ENCODE measurements at regions not wholly inside any gene's neighbourhood (a gene's known extent, or its start where the extent isn't known, plus 50 kb on each side); places are given as distances from the start of the nearest gene placed in this dataset.

DNA sequence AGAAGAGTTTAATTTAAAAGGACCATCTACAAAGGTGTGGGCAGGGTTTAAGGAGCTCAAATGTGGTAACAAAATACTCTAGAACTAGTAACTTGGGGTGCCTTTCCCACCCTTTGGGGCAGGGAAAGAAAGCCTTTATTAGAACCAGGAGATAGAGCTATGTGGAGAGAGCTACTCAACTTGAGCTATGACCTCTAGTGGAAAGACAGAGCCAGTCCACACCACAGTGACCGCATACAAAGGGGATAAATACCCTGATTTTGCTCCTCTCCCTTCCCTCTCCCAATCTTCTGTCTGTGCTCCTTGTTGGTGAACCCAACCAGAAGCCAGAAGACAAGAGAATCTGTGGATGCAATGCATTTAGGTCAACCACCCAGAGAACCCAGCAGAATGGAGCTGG is 54.4 kb upstream of the JAK1 start:
- Histone ChIP-seq H3K9me3 (ENCODE audit: insufficient read depth, low read depth) (no peaks in the 10 kb centered on the region), H2AFZ (no peak overlapping the region), H3K36me3 (ENCODE audit: low read depth) (no peaks in the 10 kb centered on the region), H3F3A (ENCODE audit: insufficient read depth, low read depth) (no peaks in the 10 kb centered on the region), H3K79me2 (ENCODE audit: low read depth) (no peaks in the 10 kb centered on the region), H3K9me2 (ENCODE audit: insufficient read depth) (no peaks in the 10 kb centered on the region), H4K20me1 (ENCODE audit: insufficient read depth) (no peaks in the 10 kb centered on the region), H3K4me2 (no peak overlapping the region), H3K4me3 (no peak overlapping the region), H3K4me1 (replicated peaks; ENCODE audit: insufficient read depth) (no peaks in the 10 kb centered on the region), H3K27ac (no peak overlapping the region), H3K27me3 (ENCODE audit: insufficient read depth, low read depth) (no peaks in the 10 kb centered on the region)
- no TSS peak for BruUV-seq (replicated peaks)
- ChIA-PET POLR2A (ENCODE audit: unreplicated experiment) (no interaction called here), CTCF (interaction anchor here (1.0 kb wide), 2 partner anchors 105 to 160 kb away, joined by 3 to 4 read pairs; no protein-coding TSS in a partner anchor)
- no peak for DNase-seq
- intact Hi-C loops (cut with micrococcal nuclease; ENCODE audit: unreplicated experiment): no loop called here
- TF ChIP-seq, protein P1, sequence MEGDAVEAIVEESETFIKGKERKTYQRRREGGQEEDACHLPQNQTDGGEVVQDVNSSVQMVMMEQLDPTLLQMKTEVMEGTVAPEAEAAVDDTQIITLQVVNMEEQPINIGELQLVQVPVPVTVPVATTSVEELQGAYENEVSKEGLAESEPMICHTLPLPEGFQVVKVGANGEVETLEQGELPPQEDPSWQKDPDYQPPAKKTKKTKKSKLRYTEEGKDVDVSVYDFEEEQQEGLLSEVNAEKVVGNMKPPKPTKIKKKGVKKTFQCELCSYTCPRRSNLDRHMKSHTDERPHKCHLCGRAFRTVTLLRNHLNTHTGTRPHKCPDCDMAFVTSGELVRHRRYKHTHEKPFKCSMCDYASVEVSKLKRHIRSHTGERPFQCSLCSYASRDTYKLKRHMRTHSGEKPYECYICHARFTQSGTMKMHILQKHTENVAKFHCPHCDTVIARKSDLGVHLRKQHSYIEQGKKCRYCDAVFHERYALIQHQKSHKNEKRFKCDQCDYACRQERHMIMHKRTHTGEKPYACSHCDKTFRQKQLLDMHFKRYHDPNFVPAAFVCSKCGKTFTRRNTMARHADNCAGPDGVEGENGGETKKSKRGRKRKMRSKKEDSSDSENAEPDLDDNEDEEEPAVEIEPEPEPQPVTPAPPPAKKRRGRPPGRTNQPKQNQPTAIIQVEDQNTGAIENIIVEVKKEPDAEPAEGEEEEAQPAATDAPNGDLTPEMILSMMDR (conservative IDR thresholded peaks at IDR 0.05): peak; percentile 43; the same call in 1 of the 2 replicates
- no peak for TF ChIP-seq EZH2 (IDR thresholded peaks at IDR 0.05; ENCODE audit: low read depth)

DNA sequence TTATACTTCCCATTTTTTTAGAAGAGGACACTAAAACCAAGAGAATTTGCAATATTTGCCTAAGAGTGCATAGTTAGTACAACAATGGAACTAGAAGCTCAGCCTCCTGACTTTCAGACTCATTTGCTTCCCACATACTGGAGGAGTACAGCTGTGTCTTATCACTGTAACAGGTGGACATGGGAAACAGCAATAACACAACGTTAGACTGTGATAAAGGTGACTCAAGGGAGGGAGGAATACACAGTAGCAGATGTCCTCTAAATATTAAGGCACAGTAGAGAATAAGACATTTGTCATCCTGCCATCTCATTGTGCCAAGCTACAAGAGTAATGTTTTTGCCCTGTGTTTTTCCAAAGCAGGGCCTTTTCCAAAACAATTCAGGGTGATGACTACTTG is 55.4 kb upstream of the JAK1 start:
- Histone ChIP-seq H3K27ac (no peak overlapping the region), H3K4me3 (no peak overlapping the region), H3K36me3 (ENCODE audit: low read depth) (no peaks in the 10 kb centered on the region), H2AFZ (no peak overlapping the region), H3K4me1 (replicated peaks; ENCODE audit: insufficient read depth) (no peaks in the 10 kb centered on the region), H3K4me2 (no peak overlapping the region), H3F3A (ENCODE audit: insufficient read depth, low read depth) (no peaks in the 10 kb centered on the region), H3K79me2 (ENCODE audit: low read depth) (no peaks in the 10 kb centered on the region), H3K27me3 (ENCODE audit: insufficient read depth, low read depth) (no peaks in the 10 kb centered on the region), H3K9me2 (ENCODE audit: insufficient read depth) (no peaks in the 10 kb centered on the region), H3K9me3 (ENCODE audit: insufficient read depth, low read depth) (no peaks in the 10 kb centered on the region), H4K20me1 (ENCODE audit: insufficient read depth) (no peaks in the 10 kb centered on the region)
- CTCF ChIA-PET: no interaction called here
- no peak for DNase-seq
- intact Hi-C loops (cut with micrococcal nuclease; ENCODE audit: unreplicated experiment): no loop called here
- TF ChIP-seq EZH2 (IDR thresholded peaks at IDR 0.05; ENCODE audit: low read depth): no peak
- TF ChIP-seq, protein P1 (conservative IDR thresholded peaks at IDR 0.05): no peak
- BruUV-seq (replicated peaks): no TSS peak
- POLR2A ChIA-PET (ENCODE audit: unreplicated experiment): no interaction called here

DNA sequence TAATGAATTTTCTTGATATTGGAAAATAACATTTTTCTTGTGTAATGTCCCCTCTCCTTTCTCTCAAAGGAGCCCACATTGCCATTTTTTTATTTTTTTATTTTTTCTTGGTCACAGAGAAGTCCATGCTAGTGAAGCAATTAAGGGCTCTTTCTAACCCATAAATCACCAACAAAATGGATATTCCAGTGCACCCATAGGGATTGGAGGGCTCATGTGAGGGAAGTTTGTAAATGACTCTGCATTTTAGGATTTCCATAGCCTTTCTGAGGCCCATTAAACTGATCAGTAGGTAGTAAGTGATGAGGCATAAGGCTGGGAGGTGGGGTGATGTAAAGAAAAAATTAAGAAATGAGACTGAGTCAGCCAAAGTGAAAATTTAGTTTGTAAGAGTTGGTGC is 55.9 kb upstream of the JAK1 start:
- Histone ChIP-seq H3K27me3 (ENCODE audit: insufficient read depth, low read depth) (no peaks in the 10 kb centered on the region), H3K27ac (no peak overlapping the region), H3K36me3 (ENCODE audit: low read depth) (no peaks in the 10 kb centered on the region), H3K4me2 (no peak overlapping the region), H3K4me3 (no peak overlapping the region), H3K9me2 (ENCODE audit: insufficient read depth) (no peaks in the 10 kb centered on the region), H4K20me1 (ENCODE audit: insufficient read depth) (no peaks in the 10 kb centered on the region), H3K9me3 (ENCODE audit: insufficient read depth, low read depth) (no peaks in the 10 kb centered on the region), H2AFZ (no peak overlapping the region), H3K79me2 (ENCODE audit: low read depth) (no peaks in the 10 kb centered on the region), H3K4me1 (replicated peaks; ENCODE audit: insufficient read depth) (no peaks in the 10 kb centered on the region), H3F3A (ENCODE audit: insufficient read depth, low read depth) (no peaks in the 10 kb centered on the region)
- intact Hi-C loops (cut with micrococcal nuclease; ENCODE audit: unreplicated experiment): no loop called here
- TF ChIP-seq EZH2 (IDR thresholded peaks at IDR 0.05; ENCODE audit: low read depth): no peak
- POLR2A ChIA-PET (ENCODE audit: unreplicated experiment): no interaction called here
- no TSS peak for BruUV-seq (replicated peaks)
- DNase-seq: no peak
- CTCF ChIA-PET: no interaction called here

DNA sequence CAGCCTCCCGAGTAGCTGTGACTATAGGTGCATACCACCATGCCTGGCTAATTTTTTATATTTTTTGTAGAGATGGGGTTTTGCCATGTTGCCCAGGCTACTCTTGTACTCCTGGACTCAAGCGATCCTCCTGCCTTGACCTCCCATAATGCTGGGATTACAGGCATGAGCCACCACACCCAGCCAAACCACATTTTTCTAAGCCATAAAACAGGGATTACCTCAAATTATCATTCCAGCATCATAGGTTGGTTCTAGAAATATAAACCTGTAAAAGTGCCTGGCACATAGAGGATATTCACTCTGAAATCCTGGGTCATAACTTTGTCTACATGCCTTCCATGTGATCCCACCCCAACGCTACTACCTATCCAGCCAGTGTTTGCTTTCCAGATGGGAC is 59.4 kb upstream of the JAK1 start:
- no TSS peak for BruUV-seq (replicated peaks)

More for the DNA sequence above, 59.4 kb upstream of the JAK1 start:
- no peaks in the 10 kb centered on the region for H3K27me3 ChIP-seq (ENCODE audit: insufficient read depth, low read depth)
- no peaks in the 10 kb centered on the region for H3K9me2 ChIP-seq (ENCODE audit: insufficient read depth)
- no peaks in the 10 kb centered on the region for H4K20me1 ChIP-seq (ENCODE audit: insufficient read depth)
- POLR2A ChIA-PET (ENCODE audit: unreplicated experiment): no interaction called here
- no peaks in the 10 kb centered on the region for H3K9me3 ChIP-seq (ENCODE audit: insufficient read depth, low read depth)
- DNase-seq: no peak
- no peaks in the 10 kb centered on the region for H3K4me1 ChIP-seq (replicated peaks; ENCODE audit: insufficient read depth)
- H3F3A ChIP-seq (ENCODE audit: insufficient read depth, low read depth): no peaks in the 10 kb centered on the region
- CTCF ChIA-PET: no interaction called here
- intact Hi-C loops (cut with micrococcal nuclease; ENCODE audit: unreplicated experiment): no loop called here
- no peak overlapping the region for H3K4me2 ChIP-seq
- H3K4me3 ChIP-seq: no peak overlapping the region
- TF ChIP-seq, protein P1 (conservative IDR thresholded peaks at IDR 0.05): no peak
- TF ChIP-seq EZH2 (IDR thresholded peaks at IDR 0.05; ENCODE audit: low read depth): no peak
- H3K27ac ChIP-seq: no peak overlapping the region
- no peaks in the 10 kb centered on the region for H3K79me2 ChIP-seq (ENCODE audit: low read depth)
- no peak overlapping the region for H2AFZ ChIP-seq
- no peaks in the 10 kb centered on the region for H3K36me3 ChIP-seq (ENCODE audit: low read depth)

All from PC-9 (cell line).